ENCODE measurements at regions not wholly inside any gene's neighbourhood (a gene's known extent, or its start where the extent isn't known, plus 50 kb on each side); places are given as distances from the start of the nearest gene placed in this dataset.

GRCh38 chr3:161640181-161640580 is 143.6 kb downstream of the OTOL1 start:
- Mint-ChIP-seq H3K4me1 (no peaks in the 10 kb centered on the region), H3K36me3 (no peaks in the 10 kb centered on the region)

GRCh38 chr3:161641287-161641686 is 144.7 kb downstream of the OTOL1 start:
- no peak for DNase-seq
- no peak overlapping the region for H3K9ac ChIP-seq (ENCODE audit: insufficient read depth, low read length, poor library complexity, severe bottlenecking)
- Mint-ChIP-seq H3K4me1 (no peaks in the 10 kb centered on the region), H3K36me3 (no peaks in the 10 kb centered on the region), H3K4me3 (no peak overlapping the region), H3K27me3 (ENCODE audit: low read depth in 3 of 3) (no peaks in the 10 kb centered on the region), H3K9me3 (peaks cover 0 to 2% (median 0%) of the 10 kb centered on the region in 7 donors), H3K27ac (no peak overlapping the region)
- no peaks in the 10 kb centered on the region for H3K36me3 ChIP-seq (replicated peaks in 1 of 2; ENCODE audit: control insufficient read depth in 1 of 2, insufficient read depth in 2 of 2, low read length in 2 of 2)
- H3K27ac ChIP-seq (ENCODE audit: low read depth in 1 of 2, low read length in 2 of 2) = no peak overlapping the region
- intact Hi-C loops (cut with micrococcal nuclease) = no loop called here
- TF ChIP-seq CTCF (IDR thresholded peaks at IDR 0.05) = no peak
- no peak overlapping the region for H2AFZ ChIP-seq (ENCODE audit: insufficient read depth, low read depth, low read length, poor library complexity, severe bottlenecking)
- no peak overlapping the region for H3K4me2 ChIP-seq (replicated peaks; ENCODE audit: extremely low read depth, low read length, poor library complexity, severe bottlenecking)
- no peak overlapping the region for H3K4me3 ChIP-seq (replicated peaks in 1 of 3; ENCODE audit: low read depth in 2 of 3, low read length in 3 of 3)
- WGBS (ENCODE audit: insufficient coverage) = no CpG with 5 or more reads among the region's 1 CpG
- H4K20me1 ChIP-seq (ENCODE audit: insufficient read depth, low read length) = no peaks in the 10 kb centered on the region
- no peaks in the 10 kb centered on the region for H3K79me2 ChIP-seq (ENCODE audit: insufficient read depth, low read length)
- no peaks in the 10 kb centered on the region for H3K27me3 ChIP-seq (ENCODE audit: control insufficient read depth in 2 of 2, insufficient read depth in 2 of 2, low read length in 2 of 2)
- H3K4me1 ChIP-seq (ENCODE audit: control insufficient read depth in 1 of 2, insufficient read depth in 2 of 2, low read length in 2 of 2) = no peaks in the 10 kb centered on the region
- H3K9me3 ChIP-seq (replicated peaks in 1 of 2; ENCODE audit: control insufficient read depth in 1 of 2, insufficient read depth in 1 of 2, low read length in 2 of 2) = no peaks in the 10 kb centered on the region

More at GRCh38 chr3:161640181-161640580, 143.6 kb downstream of the OTOL1 start:
- Mint-ChIP-seq H3K4me3 (no peak overlapping the region), H3K9me3 (peaks cover 0 to 4% (median 0%) of the 10 kb centered on the region in 7 donors), H3K27me3 (ENCODE audit: low read depth in 3 of 3) (no peaks in the 10 kb centered on the region), H3K27ac (no peak overlapping the region)
- H3K79me2 ChIP-seq (ENCODE audit: insufficient read depth, low read length) = no peaks in the 10 kb centered on the region
- H3K9me3 ChIP-seq (replicated peaks in 1 of 2; ENCODE audit: control insufficient read depth in 1 of 2, insufficient read depth in 1 of 2, low read length in 2 of 2) = no peaks in the 10 kb centered on the region
- H3K4me1 ChIP-seq (ENCODE audit: control insufficient read depth in 1 of 2, insufficient read depth in 2 of 2, low read length in 2 of 2) = no peaks in the 10 kb centered on the region
- H4K20me1 ChIP-seq (ENCODE audit: insufficient read depth, low read length) = no peaks in the 10 kb centered on the region
- no peak overlapping the region for H3K9ac ChIP-seq (ENCODE audit: insufficient read depth, low read length, poor library complexity, severe bottlenecking)
- TF ChIP-seq CTCF (IDR thresholded peaks at IDR 0.05) = no peak
- H3K36me3 ChIP-seq (replicated peaks in 1 of 2; ENCODE audit: control insufficient read depth in 1 of 2, insufficient read depth in 2 of 2, low read length in 2 of 2) = no peaks in the 10 kb centered on the region
- intact Hi-C loops (cut with micrococcal nuclease) = no loop called here
- H3K27ac ChIP-seq (ENCODE audit: low read depth in 1 of 2, low read length in 2 of 2) = no peak overlapping the region
- no peak overlapping the region for H3K4me3 ChIP-seq (replicated peaks in 1 of 3; ENCODE audit: low read depth in 2 of 3, low read length in 3 of 3)
- no peaks in the 10 kb centered on the region for H3K27me3 ChIP-seq (ENCODE audit: control insufficient read depth in 2 of 2, insufficient read depth in 2 of 2, low read length in 2 of 2)
- WGBS (ENCODE audit: insufficient coverage) = no CpG with 5 or more reads among the region's 1 CpG
- H3K4me2 ChIP-seq (replicated peaks; ENCODE audit: extremely low read depth, low read length, poor library complexity, severe bottlenecking) = no peak overlapping the region
- DNase-seq = no peak
- H2AFZ ChIP-seq (ENCODE audit: insufficient read depth, low read depth, low read length, poor library complexity, severe bottlenecking) = no peak overlapping the region

Measured in CD14-positive monocyte (primary cell).